HEK293 (cell line): ENCODE measurements at regions not wholly inside any gene's neighbourhood (a gene's known extent, or its start where the extent isn't known, plus 50 kb on each side); places are given as distances from the start of the nearest gene placed in this dataset.

Experiments
- CTCF ChIA-PET: fragments of 350-600 bp; formaldehyde crosslinking; extraction: SDS; loops from one replicate; lab custom pipeline; 2021; ENCODE audit warnings: antibody characterized with exemption; lab: Yijun Ruan, JAX
- POLR2A ChIA-PET: fragments of 300-600 bp; formaldehyde crosslinking; extraction: SDS; loops from one replicate; lab custom pipeline; 2020; ENCODE audit warnings: antibody characterized with exemption, inconsistent platforms; lab: Yijun Ruan, JAX
- H3K27ac ChIP-seq: fragments of 200-500 bp; sonication (Bioruptor generic); 2 replicates; pipeline ENCODE4 v1.5.1; 2014; ENCODE audit warnings: low read depth, low read length, control low read depth, inconsistent platforms; ENCODE audit errors: extremely low read depth
- H3K36me3 ChIP-seq, 2 experiments: fragments of 200-500 bp in 1 of 2; sonication (Bioruptor generic) in 1 of 2; 1 replicate in 1 of 2; 2 replicates in 1 of 2; pipeline ENCODE4 v1.5.1; 2014 to 2017; ENCODE audit warnings: inconsistent platforms in 2 of 2, low read length in 2 of 2; ENCODE audit not compliant: control insufficient read depth in 2 of 2, insufficient read depth in 1 of 2
- H3K4me1 ChIP-seq: fragments of 200-500 bp; sonication (Bioruptor generic); 2 replicates; pipeline ENCODE4 v1.5.1; 2014; ENCODE audit warnings: mild to moderate bottlenecking, low read length, inconsistent platforms; ENCODE audit not compliant: control insufficient read depth, insufficient read depth
- H3K4me3 ChIP-seq: 2 replicates; pipeline ENCODE4 v1.5.1; 2011; ENCODE audit warnings: low read depth, mild to moderate bottlenecking, control low read depth, low read length, moderate library complexity
- H3K9me3 ChIP-seq: fragments of 200-500 bp; sonication (Bioruptor generic); 2 replicates; pipeline ENCODE4 v1.5.1; 2014; ENCODE audit warnings: low read depth, low read length, inconsistent platforms; ENCODE audit not compliant: control insufficient read depth, insufficient read depth
- KLF7 ChIP-seq: fragments of 450-650 bp; formaldehyde crosslinking; IDR thresholded peaks from 2 replicates; pipeline ENCODE4 v1.5.1; 2016; ENCODE audit warnings: missing biosample characterization, missing genetic modification characterization, borderline replicate concordance
- OSR2 ChIP-seq: fragments of 450-650 bp; formaldehyde crosslinking; IDR thresholded peaks from 2 replicates; pipeline ENCODE4 v1.5.1; 2016; ENCODE audit warnings: missing biosample characterization, missing genetic modification characterization
- SCRT1 ChIP-seq: fragments of 450-650 bp; formaldehyde crosslinking; IDR thresholded peaks from 2 replicates; pipeline ENCODE4 v1.5.1; 2016; ENCODE audit warnings: missing biosample characterization, missing genetic modification characterization, borderline replicate concordance
- SCRT2 ChIP-seq: fragments of 450-650 bp; formaldehyde crosslinking; IDR thresholded peaks from 2 replicates; pipeline ENCODE4 v1.5.1; 2016; ENCODE audit warnings: missing biosample characterization, missing genetic modification characterization
- SETDB1 ChIP-seq: IDR thresholded peaks from one replicate; pipeline ENCODE4 v1.6.1; 2017; ENCODE audit warnings: mild to moderate bottlenecking, low read length, moderate library complexity, mixed read lengths; ENCODE audit not compliant: insufficient read length
- ZBTB21 ChIP-seq: fragments of 450-650 bp; formaldehyde crosslinking; IDR thresholded peaks from 2 replicates; pipeline ENCODE4 v1.5.1; 2017; ENCODE audit warnings: missing biosample characterization, missing genetic modification characterization
- ZFP69B ChIP-seq: fragments of 450-650 bp; formaldehyde crosslinking; IDR thresholded peaks from 2 replicates; pipeline ENCODE4 v1.5.1; 2016; ENCODE audit warnings: missing biosample characterization, missing genetic modification characterization
- ZNF155 ChIP-seq: fragments of 450-650 bp; formaldehyde crosslinking; IDR thresholded peaks from 2 replicates; pipeline ENCODE4 v1.5.1; 2016; ENCODE audit warnings: missing biosample characterization, missing genetic modification characterization
- ZNF501 ChIP-seq: fragments of 450-650 bp; formaldehyde crosslinking; IDR thresholded peaks from 2 replicates; pipeline ENCODE4 v1.5.1; 2016; ENCODE audit warnings: missing biosample characterization, missing genetic modification characterization
- ZNF513 ChIP-seq: fragments of 450-650 bp; IDR thresholded peaks from 2 replicates; pipeline ENCODE4 v1.5.1; 2018; ENCODE audit warnings: missing biosample characterization, missing genetic modification characterization
- ZNF555 ChIP-seq: fragments of 450-650 bp; formaldehyde crosslinking; conservative IDR thresholded peaks from 2 replicates; pipeline ENCODE4 v1.5.1; 2017; ENCODE audit warnings: missing biosample characterization, mild to moderate bottlenecking, missing genetic modification characterization, inconsistent platforms
- ZNF561 ChIP-seq: fragments of 450-650 bp; IDR thresholded peaks from 2 replicates; pipeline ENCODE4 v1.5.1; 2018; ENCODE audit warnings: missing biosample characterization, missing genetic modification characterization, borderline replicate concordance
- ZNF571 ChIP-seq: fragments of 450-650 bp; formaldehyde crosslinking; IDR thresholded peaks from 2 replicates; pipeline ENCODE4 v1.5.0; 2017; ENCODE audit warnings: missing biosample characterization, missing genetic modification characterization
- ZNF670 ChIP-seq: fragments of 450-650 bp; formaldehyde crosslinking; IDR thresholded peaks from 2 replicates; pipeline ENCODE4 v1.5.1; 2016; ENCODE audit warnings: missing biosample characterization, missing genetic modification characterization, low read depth
- TF ChIP-seq, protein P1 (sequence below): sonication (generic); formaldehyde crosslinking; IDR thresholded peaks from 2 replicates; pipeline ENCODE4 v1.8.1; 2022; ENCODE audit warnings: mild to moderate bottlenecking, moderate library complexity, missing genetic modification reagents
- TF ChIP-seq, protein P2 (sequence below): fragments of 450-650 bp; formaldehyde crosslinking; IDR thresholded peaks from 2 replicates; pipeline ENCODE4 v1.5.1; 2016; ENCODE audit warnings: missing biosample characterization, missing genetic modification characterization
- TF ChIP-seq, protein P3 (sequence below): fragments of 450-650 bp; formaldehyde crosslinking; conservative IDR thresholded peaks from 2 replicates; pipeline ENCODE4 v1.5.1; 2016; ENCODE audit warnings: low read depth, missing biosample characterization, missing genetic modification characterization

DNA sequence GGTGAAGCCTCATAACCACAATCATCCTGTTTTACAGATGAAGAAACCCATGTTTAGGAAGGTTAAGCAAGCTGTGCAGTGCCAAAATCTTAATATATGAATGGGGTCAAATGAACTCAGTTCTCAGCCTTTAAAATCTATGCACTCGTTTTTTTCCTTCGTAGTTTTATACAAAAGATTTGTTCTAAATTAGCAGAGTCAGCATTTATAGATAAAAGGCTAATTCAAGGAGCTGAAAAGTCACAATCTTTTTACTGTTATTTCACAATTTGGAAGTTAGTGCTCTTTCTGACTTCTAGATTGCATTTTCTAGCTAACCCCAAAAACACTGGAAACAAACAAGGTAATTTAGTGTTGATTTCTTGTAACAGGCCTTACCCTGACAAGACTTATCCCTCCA lies 766.9 kb upstream of the ADGRL4 start:
- H3K4me3 ChIP-seq = no peak overlapping the region
- no peaks in the 10 kb centered on the region for H3K36me3 ChIP-seq
- no peaks in the 10 kb centered on the region for H3K9me3 ChIP-seq
- H3K27ac ChIP-seq = no peak overlapping the region
- H3K4me1 ChIP-seq = no peaks in the 10 kb centered on the region
- POLR2A ChIA-PET = no interaction called here
- CTCF ChIA-PET = no interaction called here
- TF ChIP-seq ZNF555 (tag by site-specific recombination) = no peak
- no peak for TF ChIP-seq SETDB1
- no peak for TF ChIP-seq ZFP69B
- TF ChIP-seq, protein P1, sequence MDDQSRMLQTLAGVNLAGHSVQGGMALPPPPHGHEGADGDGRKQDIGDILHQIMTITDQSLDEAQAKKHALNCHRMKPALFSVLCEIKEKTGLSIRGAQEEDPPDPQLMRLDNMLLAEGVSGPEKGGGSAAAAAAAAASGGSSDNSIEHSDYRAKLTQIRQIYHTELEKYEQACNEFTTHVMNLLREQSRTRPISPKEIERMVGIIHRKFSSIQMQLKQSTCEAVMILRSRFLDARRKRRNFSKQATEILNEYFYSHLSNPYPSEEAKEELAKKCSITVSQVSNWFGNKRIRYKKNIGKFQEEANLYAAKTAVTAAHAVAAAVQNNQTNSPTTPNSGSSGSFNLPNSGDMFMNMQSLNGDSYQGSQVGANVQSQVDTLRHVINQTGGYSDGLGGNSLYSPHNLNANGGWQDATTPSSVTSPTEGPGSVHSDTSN (CRISPR knock-in tag) = no peak
- TF ChIP-seq SCRT2 (tag by site-specific recombination) = no peak
- TF ChIP-seq, protein P2, sequence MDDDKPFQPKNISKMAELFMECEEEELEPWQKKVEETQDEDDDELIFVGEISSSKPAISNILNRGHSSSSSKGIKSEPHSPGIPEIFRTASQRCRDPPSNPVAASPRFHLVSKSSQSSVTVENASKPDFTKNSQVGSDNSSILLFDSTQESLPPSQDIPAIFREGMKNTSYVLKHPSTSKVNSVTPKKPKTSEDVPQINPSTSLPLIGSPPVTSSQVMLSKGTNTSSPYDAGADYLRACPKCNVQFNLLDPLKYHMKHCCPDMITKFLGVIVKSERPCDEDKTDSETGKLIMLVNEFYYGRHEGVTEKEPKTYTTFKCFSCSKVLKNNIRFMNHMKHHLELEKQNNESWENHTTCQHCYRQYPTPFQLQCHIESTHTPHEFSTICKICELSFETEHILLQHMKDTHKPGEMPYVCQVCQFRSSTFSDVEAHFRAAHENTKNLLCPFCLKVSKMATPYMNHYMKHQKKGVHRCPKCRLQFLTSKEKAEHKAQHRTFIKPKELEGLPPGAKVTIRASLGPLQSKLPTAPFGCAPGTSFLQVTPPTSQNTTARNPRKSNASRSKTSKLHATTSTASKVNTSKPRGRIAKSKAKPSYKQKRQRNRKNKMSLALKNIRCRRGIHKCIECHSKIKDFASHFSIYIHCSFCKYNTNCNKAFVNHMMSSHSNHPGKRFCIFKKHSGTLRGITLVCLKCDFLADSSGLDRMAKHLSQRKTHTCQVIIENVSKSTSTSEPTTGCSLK = no peak
- no peak for TF ChIP-seq OSR2 (tag by site-specific recombination)
- TF ChIP-seq ZNF501 (tag by site-specific recombination) = no peak
- TF ChIP-seq, protein P3, sequence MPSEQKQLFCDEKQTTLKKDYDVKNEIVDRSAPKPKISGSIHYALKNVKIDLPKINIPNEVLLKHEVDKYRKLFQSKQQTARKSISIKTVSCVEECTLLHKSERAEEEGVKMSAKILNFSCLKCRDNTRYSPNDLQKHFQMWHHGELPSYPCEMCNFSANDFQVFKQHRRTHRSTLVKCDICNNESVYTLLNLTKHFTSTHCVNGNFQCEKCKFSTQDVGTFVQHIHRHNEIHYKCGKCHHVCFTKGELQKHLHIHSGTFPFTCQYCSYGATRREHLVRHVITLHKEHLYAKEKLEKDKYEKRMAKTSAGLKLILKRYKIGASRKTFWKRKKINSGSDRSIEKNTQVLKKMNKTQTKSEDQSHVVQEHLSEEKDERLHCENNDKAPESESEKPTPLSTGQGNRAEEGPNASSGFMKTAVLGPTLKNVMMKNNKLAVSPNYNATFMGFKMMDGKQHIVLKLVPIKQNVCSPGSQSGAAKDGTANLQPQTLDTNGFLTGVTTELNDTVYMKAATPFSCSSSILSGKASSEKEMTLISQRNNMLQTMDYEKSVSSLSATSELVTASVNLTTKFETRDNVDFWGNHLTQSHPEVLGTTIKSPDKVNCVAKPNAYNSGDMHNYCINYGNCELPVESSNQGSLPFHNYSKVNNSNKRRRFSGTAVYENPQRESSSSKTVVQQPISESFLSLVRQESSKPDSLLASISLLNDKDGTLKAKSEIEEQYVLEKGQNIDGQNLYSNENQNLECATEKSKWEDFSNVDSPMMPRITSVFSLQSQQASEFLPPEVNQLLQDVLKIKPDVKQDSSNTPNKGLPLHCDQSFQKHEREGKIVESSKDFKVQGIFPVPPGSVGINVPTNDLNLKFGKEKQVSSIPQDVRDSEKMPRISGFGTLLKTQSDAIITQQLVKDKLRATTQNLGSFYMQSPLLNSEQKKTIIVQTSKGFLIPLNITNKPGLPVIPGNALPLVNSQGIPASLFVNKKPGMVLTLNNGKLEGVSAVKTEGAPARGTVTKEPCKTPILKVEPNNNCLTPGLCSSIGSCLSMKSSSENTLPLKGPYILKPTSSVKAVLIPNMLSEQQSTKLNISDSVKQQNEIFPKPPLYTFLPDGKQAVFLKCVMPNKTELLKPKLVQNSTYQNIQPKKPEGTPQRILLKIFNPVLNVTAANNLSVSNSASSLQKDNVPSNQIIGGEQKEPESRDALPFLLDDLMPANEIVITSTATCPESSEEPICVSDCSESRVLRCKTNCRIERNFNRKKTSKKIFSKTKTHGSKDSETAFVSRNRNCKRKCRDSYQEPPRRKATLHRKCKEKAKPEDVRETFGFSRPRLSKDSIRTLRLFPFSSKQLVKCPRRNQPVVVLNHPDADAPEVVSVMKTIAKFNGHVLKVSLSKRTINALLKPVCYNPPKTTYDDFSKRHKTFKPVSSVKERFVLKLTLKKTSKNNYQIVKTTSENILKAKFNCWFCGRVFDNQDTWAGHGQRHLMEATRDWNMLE (tag by site-specific recombination) = no peak
- no peak for TF ChIP-seq ZNF670 (tag by site-specific recombination)
- TF ChIP-seq ZNF155 = no peak
- no peak for TF ChIP-seq ZBTB21 (tag by site-specific recombination)
- no peak for TF ChIP-seq ZNF561
- no peak for TF ChIP-seq ZNF513
- no peak for TF ChIP-seq ZNF571 (tag by site-specific recombination)
- no peak for TF ChIP-seq KLF7 (tag by site-specific recombination)

DNA sequence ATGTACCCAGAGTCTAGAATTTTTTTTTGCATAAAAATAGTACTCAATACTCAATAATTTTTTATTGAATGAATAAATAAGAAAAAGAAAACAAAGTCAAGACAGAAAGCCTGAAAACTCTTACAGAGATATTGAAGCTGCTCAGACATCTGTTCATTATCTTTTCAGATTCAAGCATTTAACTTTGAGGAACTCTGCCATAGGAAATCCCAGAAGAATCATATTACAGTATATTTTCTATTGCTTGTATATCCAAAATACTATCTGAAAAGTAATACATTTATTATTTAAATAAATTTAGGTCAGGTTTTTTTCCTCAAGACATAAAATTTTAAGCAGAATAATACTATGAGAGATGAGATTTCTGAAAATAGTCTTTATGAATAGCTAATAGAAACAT lies 755.9 kb upstream of the ADGRL4 start:
- TF ChIP-seq SCRT1 (tag by site-specific recombination) = no peak
- TF ChIP-seq, protein P3 (tag by site-specific recombination) = no peak
- TF ChIP-seq, all 188 proteins: peak for 0
- Histone ChIP-seq H3K27ac (no peak overlapping the region), H3K4me3 (no peak overlapping the region), H3K36me3 (no peaks in the 10 kb centered on the region), H3K9me3 (no peaks in the 10 kb centered on the region), H3K4me1 (no peaks in the 10 kb centered on the region)
- ChIA-PET POLR2A (no interaction called here), CTCF (no interaction called here)
